Osteocyte (in vitro differentiated cells): ENCODE measurements at regions not wholly inside any gene's neighbourhood (a gene's known extent, or its start where the extent isn't known, plus 50 kb on each side); places are given as distances from the start of the nearest gene placed in this dataset.
"Not testable (repeated sequence)": the region's sequence is repeated elsewhere in the genome, so short reads cannot be mapped to it uniquely, and the experiment has no call there.

Source experiments
- DNase-seq: peaks from one replicate; pipeline ENCODE4 v3.0.0; 2021; ENCODE audit warnings: mixed read lengths; ENCODE audit not compliant: unreplicated experiment; ENCODE audit errors: extremely low spot score
- H3K27ac Mint-ChIP-seq: one replicate; pipeline ENCODE4 v1.8.0; 2021; ENCODE audit warnings: mild to moderate bottlenecking, mixed read lengths; ENCODE audit not compliant: unreplicated experiment
- H3K27me3 Mint-ChIP-seq: one replicate; pipeline ENCODE4 v1.8.0; 2021; ENCODE audit warnings: mixed read lengths; ENCODE audit not compliant: unreplicated experiment
- H3K36me3 Mint-ChIP-seq: one replicate; pipeline ENCODE4 v1.8.0; 2021; ENCODE audit warnings: mixed read lengths; ENCODE audit not compliant: unreplicated experiment
- H3K4me1 Mint-ChIP-seq: one replicate; pipeline ENCODE4 v1.8.0; 2021; ENCODE audit warnings: mixed read lengths; ENCODE audit not compliant: unreplicated experiment
- H3K4me3 Mint-ChIP-seq: one replicate; pipeline ENCODE4 v1.8.0; 2021; ENCODE audit warnings: mild to moderate bottlenecking, moderate library complexity, mixed read lengths; ENCODE audit not compliant: unreplicated experiment
- H3K9me3 Mint-ChIP-seq: one replicate; pipeline ENCODE4 v1.8.0; 2021; ENCODE audit warnings: mixed read lengths; ENCODE audit not compliant: unreplicated experiment
- CTCF ChIP-seq: fragments of 200-600 bp; sonication (generic); IDR thresholded peaks from 2 replicates; pipeline ENCODE4 v1.5.0; 2021; ENCODE audit warnings: antibody characterized with exemption, mild to moderate bottlenecking, moderate library complexity

- TF ChIP-seq CTCF = no peak
- Mint-ChIP-seq H3K27ac (no peak overlapping the region), H3K4me3 (no peak overlapping the region)
Measured at GRCh38 chr9:135356796-135357195, 122.8 kb upstream of the PPP1R26 start.

GRCh38 chr9:135357863-135358551 lies 121.6 kb upstream of the PPP1R26 start:
- Mint-ChIP-seq H3K36me3 (no peaks in the 10 kb centered on the region), H3K27ac (no peak overlapping the region), H3K27me3 (no peaks in the 10 kb centered on the region), H3K9me3 (no peaks in the 10 kb centered on the region), H3K4me1 (no peaks in the 10 kb centered on the region), H3K4me3 (no peak overlapping the region)
- TF ChIP-seq CTCF = no peak
- DNase-seq = no peak

More at GRCh38 chr9:135356796-135357195, 122.8 kb upstream of the PPP1R26 start:
- H3K4me1 Mint-ChIP-seq = no peaks in the 10 kb centered on the region
- no peaks in the 10 kb centered on the region for H3K36me3 Mint-ChIP-seq
- H3K9me3 Mint-ChIP-seq = no peaks in the 10 kb centered on the region
- H3K27me3 Mint-ChIP-seq = no peaks in the 10 kb centered on the region
- no peak for DNase-seq

- TF ChIP-seq CTCF = no peak
- Mint-ChIP-seq H3K27me3 (no peaks in the 10 kb centered on the region), H3K4me3 (no peak overlapping the region), H3K27ac (no peak overlapping the region), H3K36me3 (no peaks in the 10 kb centered on the region), H3K9me3 (no peaks in the 10 kb centered on the region), H3K4me1 (no peaks in the 10 kb centered on the region)
- DNase-seq = no peak
Measured at GRCh38 chr9:135358552-135358940, 121.0 kb upstream of the PPP1R26 start.

GRCh38 chr9:135359764-135360163 lies 119.8 kb upstream of the PPP1R26 start:
- DNase-seq = no peak
- no peaks in the 10 kb centered on the region for H3K4me1 Mint-ChIP-seq
- no peak overlapping the region for H3K4me3 Mint-ChIP-seq
- H3K36me3 Mint-ChIP-seq = no peaks in the 10 kb centered on the region
- no peak overlapping the region for H3K27ac Mint-ChIP-seq
- H3K9me3 Mint-ChIP-seq = no peaks in the 10 kb centered on the region
- H3K27me3 Mint-ChIP-seq = no peaks in the 10 kb centered on the region
- TF ChIP-seq CTCF = no peak

GRCh38 chr9:135360617-135361016 lies 119.0 kb upstream of the PPP1R26 start:
- Mint-ChIP-seq H3K4me1 (no peaks in the 10 kb centered on the region), H3K27ac (no peak overlapping the region), H3K36me3 (no peaks in the 10 kb centered on the region), H3K27me3 (no peaks in the 10 kb centered on the region), H3K4me3 (no peak overlapping the region), H3K9me3 (no peaks in the 10 kb centered on the region)
- no peak for DNase-seq
- TF ChIP-seq CTCF = no peak

- not testable (repeated sequence) for H3K27me3 Mint-ChIP-seq, H3K36me3 Mint-ChIP-seq, H3K9me3 Mint-ChIP-seq, DNase-seq, H3K27ac Mint-ChIP-seq, H3K4me3 Mint-ChIP-seq, H3K4me1 Mint-ChIP-seq
Measured at GRCh38 chr9:135361668-135362067, 117.9 kb upstream of the PPP1R26 start.
